ENCODE measurements at regions not wholly inside any gene's neighbourhood (a gene's known extent, or its start where the extent isn't known, plus 50 kb on each side); places are given as distances from the start of the nearest gene placed in this dataset.

GRCh38 chr14:82850576-82850975 is 1316.9 kb upstream of the SEL1L start:
- TF ChIP-seq CTCF (IDR thresholded peaks at IDR 0.05) (no peak), POLR2A (IDR thresholded peaks at IDR 0.05) (no peak)
